ENCODE measurements at regions not wholly inside any gene's neighbourhood (a gene's known extent, or its start where the extent isn't known, plus 50 kb on each side); places are given as distances from the start of the nearest gene placed in this dataset.
A peak's percentile ranks its signal among the peaks of the same experiment; 100 is the strongest.

DNA sequence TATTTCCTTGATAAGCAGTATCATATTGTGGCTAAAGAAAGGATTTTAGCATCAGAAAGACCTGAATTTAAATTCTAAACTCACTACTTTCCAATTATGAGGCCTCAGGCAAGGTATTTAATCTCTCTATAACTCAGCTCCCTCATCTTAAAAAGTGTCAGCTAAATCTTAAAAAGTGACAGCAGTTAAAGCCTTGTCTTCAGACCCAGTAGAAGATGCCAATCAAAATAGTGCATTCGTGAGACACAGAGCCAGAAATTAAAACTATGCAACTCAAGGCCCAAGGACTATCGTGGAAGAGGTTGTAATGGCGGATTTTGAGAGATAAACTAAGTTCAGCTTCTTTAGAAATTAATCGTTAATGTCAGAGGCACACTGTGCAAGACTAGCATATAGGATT lies 677.5 kb upstream of the BRINP3 start:
- peaks cover 0 to 2% of the 10 kb centered on the region in 2 experiments; a peak in 2 of 5 replicates for H3K9me3 Mint-ChIP-seq
- no peaks in the 10 kb centered on the region for H3K27me3 ChIP-seq (ENCODE audit: insufficient read depth, low read length)
- no peak overlapping the region for H2AK5ac ChIP-seq (ENCODE audit: insufficient read length, low read length)
- H3K4ac ChIP-seq (ENCODE audit: low read depth, low read length), result no peak overlapping the region
- no peak overlapping the region for H3K14ac ChIP-seq (ENCODE audit: insufficient read depth, low read length)
- no peak overlapping the region for H3K4me3 Mint-ChIP-seq
- H3K9ac ChIP-seq (ENCODE audit: extremely low read depth, insufficient read length, low read length), result no peak overlapping the region
- H3K23ac ChIP-seq (ENCODE audit: insufficient read length, low read depth, low read length), result no peak overlapping the region
- no peaks in the 10 kb centered on the region; the same call in 1 of the 2 replicates for H3K27me3 Mint-ChIP-seq (ENCODE audit: low read depth)
- H3K23me2 ChIP-seq (ENCODE audit: insufficient read length, low read depth, low read length, poor library complexity, severe bottlenecking), result no peaks in the 10 kb centered on the region
- H3K27ac ChIP-seq (ENCODE audit: insufficient read length, low read depth, low read length), result no peak overlapping the region
- DNase-seq, result no peak
- no peaks in the 10 kb centered on the region for H3K79me1 ChIP-seq (ENCODE audit: insufficient read depth, low read depth, low read length, poor library complexity, severe bottlenecking)
- H4K8ac ChIP-seq (replicated peaks; ENCODE audit: insufficient read length, low read depth, low read length), result no peak overlapping the region
- H3K56ac ChIP-seq (ENCODE audit: insufficient read length, low read depth, low read length), result no peak overlapping the region
- TF ChIP-seq, protein P1, sequence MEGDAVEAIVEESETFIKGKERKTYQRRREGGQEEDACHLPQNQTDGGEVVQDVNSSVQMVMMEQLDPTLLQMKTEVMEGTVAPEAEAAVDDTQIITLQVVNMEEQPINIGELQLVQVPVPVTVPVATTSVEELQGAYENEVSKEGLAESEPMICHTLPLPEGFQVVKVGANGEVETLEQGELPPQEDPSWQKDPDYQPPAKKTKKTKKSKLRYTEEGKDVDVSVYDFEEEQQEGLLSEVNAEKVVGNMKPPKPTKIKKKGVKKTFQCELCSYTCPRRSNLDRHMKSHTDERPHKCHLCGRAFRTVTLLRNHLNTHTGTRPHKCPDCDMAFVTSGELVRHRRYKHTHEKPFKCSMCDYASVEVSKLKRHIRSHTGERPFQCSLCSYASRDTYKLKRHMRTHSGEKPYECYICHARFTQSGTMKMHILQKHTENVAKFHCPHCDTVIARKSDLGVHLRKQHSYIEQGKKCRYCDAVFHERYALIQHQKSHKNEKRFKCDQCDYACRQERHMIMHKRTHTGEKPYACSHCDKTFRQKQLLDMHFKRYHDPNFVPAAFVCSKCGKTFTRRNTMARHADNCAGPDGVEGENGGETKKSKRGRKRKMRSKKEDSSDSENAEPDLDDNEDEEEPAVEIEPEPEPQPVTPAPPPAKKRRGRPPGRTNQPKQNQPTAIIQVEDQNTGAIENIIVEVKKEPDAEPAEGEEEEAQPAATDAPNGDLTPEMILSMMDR (conservative IDR thresholded peaks at IDR 0.05), result no peak
- H2BK5ac ChIP-seq (ENCODE audit: insufficient read length, low read length), result no peak overlapping the region
- no peak overlapping the region for H2BK12ac ChIP-seq (ENCODE audit: insufficient read length, low read depth, low read length)
- no peak overlapping the region for H3K4me2 ChIP-seq (ENCODE audit: insufficient read depth, insufficient read length, low read length)
- no peak overlapping the region for H4K5ac ChIP-seq (ENCODE audit: insufficient read length, low read depth, low read length)
- H2BK120ac ChIP-seq (ENCODE audit: low read depth, low read length, poor library complexity, severe bottlenecking), result no peak overlapping the region
- H3K27ac Mint-ChIP-seq, result peak overlapping the region in 1 of 3 experiments; percentile 2; a peak in 1 of 7 replicates
- no peak overlapping the region for H2BK15ac ChIP-seq (ENCODE audit: low read depth, low read length)
- WGBS (ENCODE audit: extremely low coverage, insufficient read length, low lambda C conversion rate), result no CpG with 5 or more reads among the region's 4 CpGs
- no peaks in the 10 kb centered on the region for H3K9me3 ChIP-seq (ENCODE audit: control insufficient read depth, low read depth, low read length)
- H3K18ac ChIP-seq (ENCODE audit: insufficient read length, low read depth, low read length), result no peak overlapping the region
- peaks cover 0 to 9% of the 10 kb centered on the region in 2 experiments; a peak in 3 of 4 replicates for H3K4me1 Mint-ChIP-seq
- no peaks in the 10 kb centered on the region for H4K20me1 ChIP-seq (ENCODE audit: control insufficient read depth, insufficient read depth, insufficient read length)
- H2AFZ ChIP-seq (ENCODE audit: low read length), result no peak overlapping the region
- no peak overlapping the region for H2BK20ac ChIP-seq (ENCODE audit: low read depth, low read length, poor library complexity, severe bottlenecking)
- H4K91ac ChIP-seq (ENCODE audit: insufficient read length, low read depth, low read length), result no peak overlapping the region
- no peak overlapping the region for H3T11ph ChIP-seq (ENCODE audit: low read length)
- H3K36me3 Mint-ChIP-seq (ENCODE audit: insufficient read depth in 1 of 3, low read depth in 3 of 3), result no peaks in the 10 kb centered on the region
- no peaks in the 10 kb centered on the region for H3K79me2 ChIP-seq (ENCODE audit: insufficient read depth, low read length)
- no peaks in the 10 kb centered on the region for H3K4me1 ChIP-seq (ENCODE audit: insufficient read depth, low read length)
